Lung microvascular endothelial cell (primary cell): ENCODE measurements at regions not wholly inside any gene's neighbourhood (a gene's known extent, or its start where the extent isn't known, plus 50 kb on each side); places are given as distances from the start of the nearest gene placed in this dataset.

Experiments
- DNase-seq, 2 donors: peaks; one replicate each; pipeline versions ENCODE4 v3.0.0 to v3.0.0-alpha.2; 2010; ENCODE audit warnings: low read depth in 2 of 2

DNA sequence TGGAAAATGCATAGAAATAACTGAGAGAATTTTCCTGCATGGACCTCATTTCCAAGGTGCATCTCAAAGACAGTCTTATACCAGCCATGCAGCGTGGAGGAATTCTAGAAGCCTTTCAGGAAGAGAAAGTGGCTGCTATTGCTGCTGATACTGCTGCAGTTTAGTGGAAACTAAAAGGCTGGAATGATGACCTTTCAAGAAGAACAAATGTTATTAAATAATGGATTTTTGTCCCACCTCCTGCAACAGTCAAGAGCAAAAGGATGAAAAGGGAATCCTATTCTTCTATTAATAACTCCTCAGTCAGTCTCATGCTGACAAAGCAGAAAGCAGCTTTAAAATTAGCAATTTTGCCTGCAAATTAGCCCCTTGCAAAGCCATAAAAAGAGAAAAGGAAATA, 68.2 kb upstream of the C1orf87 start:
- DNase-seq = no peak

DNA sequence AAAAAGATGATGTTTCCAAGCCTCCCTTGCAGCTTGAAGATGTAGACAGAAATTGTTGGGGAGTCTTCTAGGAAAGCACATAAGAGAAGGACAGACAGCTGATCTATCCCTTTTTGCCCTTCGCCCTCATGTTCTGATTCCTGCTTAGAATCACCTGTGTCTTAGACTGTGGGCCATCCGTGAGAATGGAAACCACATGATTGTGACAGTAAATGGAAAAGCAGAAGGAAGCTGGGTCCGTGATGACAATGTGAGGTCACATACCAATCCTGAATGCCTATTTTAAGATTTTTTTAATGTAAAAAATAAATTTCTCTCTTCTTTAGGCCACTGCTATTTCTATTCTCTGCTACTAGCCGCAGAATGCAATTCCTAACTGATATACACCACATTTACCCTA, 67.7 kb upstream of the C1orf87 start:
- peak in 1 of 2 donors; percentile 26 for DNase-seq

DNA sequence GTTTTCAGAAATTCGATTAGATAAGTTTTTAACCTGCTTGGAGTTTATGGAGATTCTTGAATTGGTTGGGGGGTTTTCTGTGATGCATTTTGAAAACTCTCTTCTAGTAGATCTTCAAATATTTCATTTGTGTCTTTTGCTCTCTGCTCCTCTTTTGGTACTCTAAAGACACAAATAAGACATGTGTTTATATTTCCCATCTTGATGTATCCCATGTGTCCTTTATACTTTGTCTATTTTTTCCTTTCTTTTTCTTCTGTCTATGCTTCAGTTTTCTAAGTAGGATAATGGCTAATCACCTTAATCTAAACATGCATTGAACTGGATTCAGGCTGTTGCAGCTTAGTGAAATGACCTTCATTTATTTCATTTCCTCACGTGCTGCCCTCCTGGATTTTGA, 63.8 kb upstream of the C1orf87 start:
- no peak for DNase-seq

DNA sequence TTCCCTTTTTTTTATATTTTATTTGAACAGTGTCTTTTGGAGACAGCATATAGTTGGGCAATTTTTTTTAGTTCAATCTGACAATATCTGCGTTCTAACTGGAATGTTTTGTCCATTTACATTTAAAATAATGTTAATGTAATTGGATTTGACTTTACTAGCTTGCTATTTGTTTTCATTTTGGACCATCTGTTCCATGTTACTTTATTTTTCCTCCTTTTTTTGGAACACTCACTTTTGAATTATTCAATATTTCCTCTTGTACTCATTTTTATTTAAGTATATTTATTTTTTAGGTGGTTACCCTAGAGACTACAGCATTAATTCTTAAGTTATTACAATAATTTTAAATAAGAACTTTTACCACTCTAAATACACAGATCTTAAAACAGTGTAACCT, 62.8 kb upstream of the C1orf87 start:
- DNase-seq = no peak

DNA sequence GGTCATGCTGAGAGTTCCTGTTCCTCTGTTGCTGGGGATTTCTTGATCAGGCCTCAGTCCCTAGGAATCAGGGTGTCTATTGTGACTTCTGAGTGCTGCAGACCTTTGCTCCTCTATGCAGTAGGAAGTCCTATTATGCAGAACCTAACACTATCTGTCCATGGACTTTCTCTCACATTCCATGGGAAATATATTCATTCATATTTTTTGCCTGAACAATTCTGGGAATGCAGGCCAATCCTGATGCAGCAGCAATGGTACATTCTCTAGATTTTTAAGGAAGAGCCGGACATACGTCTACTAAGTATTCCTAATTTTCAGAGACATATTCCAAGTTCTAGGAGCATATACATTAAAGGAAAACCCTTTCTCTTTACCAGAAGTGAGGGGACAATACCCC, 61.1 kb upstream of the C1orf87 start:
- DNase-seq = no peak

DNA sequence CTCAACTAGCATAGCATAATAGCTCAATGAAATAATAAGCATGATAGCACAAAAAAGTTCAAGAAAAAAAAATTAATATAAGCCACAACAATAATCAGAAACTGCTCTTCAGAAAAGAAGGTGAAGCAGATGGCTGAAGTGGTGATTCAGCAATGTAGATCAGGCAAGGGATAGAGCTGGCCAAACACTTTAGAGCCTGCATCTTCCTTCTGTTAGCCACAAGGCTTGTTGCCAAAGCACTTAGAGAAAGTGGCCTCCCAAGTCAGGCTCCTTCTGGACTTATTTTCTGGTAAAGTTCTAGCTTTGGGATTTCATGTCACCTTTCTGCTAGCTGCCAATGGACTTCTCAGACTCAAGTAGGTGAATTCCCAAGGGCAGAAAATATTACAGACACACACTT, 60.3 kb upstream of the C1orf87 start:
- DNase-seq = peak in 1 of 2 donors; percentile 27

DNA sequence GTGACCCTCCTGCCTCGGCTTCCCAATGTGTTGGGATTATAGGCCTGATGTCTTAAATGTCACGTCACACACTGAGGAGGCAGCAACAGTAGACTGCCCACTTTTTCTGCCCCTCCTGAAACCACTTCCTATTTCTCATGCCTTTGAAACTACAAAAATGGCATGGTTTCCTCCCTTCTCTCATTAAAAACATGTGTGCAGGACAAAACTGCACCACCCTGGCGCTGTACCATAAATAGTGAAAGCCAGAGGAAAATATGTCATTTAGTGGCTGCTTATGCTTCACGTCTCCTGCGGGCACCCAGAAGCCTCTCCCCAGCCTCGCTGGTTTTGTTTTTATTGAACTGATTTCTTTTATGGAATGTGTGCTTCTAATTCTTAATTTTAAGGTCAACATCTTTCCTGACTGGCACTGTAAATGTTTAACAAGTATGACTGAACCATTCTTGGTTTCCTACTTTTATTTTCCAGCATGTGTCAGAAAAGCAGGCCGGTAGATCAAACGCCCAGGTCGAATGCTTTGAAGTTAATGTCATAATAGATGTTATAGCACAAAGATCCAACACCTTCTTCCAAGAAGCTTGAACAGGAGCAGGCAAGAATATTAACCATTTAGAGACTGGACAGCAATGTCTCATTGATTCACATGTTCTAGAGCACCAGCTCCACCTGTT, 59.6 kb upstream of the C1orf87 start:
- peak; percentile 18 to 71 for DNase-seq

DNA sequence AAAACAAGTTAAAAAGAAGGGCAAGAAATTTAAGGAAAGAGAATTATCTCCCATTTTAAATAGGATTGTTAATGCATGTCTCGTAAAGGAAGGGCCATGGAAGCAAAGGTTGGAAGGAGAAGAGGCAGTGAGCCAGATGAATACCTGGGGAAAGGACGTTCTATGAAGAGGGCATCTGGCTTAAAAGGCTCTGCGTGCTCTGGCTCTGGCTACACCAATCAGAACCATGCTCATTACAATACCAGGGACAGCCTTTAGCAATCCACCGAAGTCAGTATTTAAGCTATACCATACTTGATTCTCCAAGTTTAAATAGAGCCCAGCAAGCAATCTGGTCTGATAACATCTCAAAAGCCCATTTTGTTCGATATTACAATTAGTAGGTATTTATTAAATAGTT, 58.5 kb upstream of the C1orf87 start:
- DNase-seq = no peak

DNA sequence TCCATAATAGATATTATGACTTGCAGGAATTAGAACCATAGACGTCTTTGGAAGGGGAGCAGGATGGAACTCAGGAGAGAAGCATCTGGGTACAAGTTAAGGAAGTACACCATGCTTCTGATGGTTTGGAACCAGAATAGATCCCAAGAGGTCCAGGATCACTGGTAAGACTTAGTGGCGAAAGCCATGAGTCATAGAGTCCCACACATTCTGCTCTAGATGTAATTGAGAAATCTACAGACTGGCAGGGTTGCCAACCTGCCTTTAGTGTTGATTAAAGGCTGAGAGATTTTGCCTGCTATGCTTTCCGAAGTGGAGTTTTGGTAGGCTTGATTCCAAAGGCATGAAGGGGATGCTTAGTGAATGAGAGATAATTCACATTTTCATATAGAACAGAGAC, 57.1 kb upstream of the C1orf87 start:
- DNase-seq = no peak

DNA sequence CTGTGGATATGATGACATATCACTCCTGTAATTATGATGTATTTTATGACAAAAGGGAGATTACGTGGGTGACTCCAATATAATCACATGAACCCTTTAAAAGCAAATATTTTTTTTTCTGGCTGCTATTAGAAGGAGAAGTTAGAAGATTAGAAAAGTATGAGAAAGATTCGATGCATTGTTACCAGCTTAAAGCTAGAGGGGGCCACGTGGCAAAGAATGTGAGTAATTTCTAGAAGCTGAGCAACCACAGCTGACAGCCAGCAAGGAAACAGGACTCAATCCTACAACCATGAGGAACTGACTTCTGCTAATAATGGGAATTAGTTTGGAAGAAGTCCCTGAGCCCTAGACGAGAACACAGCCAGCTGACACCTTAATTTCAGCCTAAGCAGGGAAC, 56.3 kb upstream of the C1orf87 start:
- peak in 1 of 2 donors; percentile 12 for DNase-seq

DNA sequence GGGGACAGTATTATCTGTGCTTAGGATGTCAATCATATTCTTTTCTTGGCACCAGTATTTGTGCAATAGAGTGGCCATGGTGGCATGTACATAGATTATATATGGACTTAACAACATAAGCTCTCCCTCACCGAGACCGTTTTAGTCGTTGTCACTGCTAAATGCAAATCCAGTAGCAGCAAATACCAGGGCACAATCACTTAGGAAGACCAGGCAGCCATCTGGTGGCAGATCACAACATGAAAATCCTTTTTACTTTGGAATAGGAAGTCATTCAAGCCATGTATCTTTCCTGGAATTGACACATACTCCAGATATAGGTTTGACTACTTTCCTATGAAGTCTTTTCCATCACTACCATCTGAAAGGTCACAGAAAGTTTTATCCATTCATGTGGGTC, 53.2 kb upstream of the C1orf87 start:
- DNase-seq = peak in 1 of 2 donors; percentile 71
